ENCODE measurements at regions not wholly inside any gene's neighbourhood (a gene's known extent, or its start where the extent isn't known, plus 50 kb on each side); places are given as distances from the start of the nearest gene placed in this dataset.
"Not testable (repeated sequence)": the region's sequence is repeated elsewhere in the genome, so short reads cannot be mapped to it uniquely, and the experiment has no call there.

DNA sequence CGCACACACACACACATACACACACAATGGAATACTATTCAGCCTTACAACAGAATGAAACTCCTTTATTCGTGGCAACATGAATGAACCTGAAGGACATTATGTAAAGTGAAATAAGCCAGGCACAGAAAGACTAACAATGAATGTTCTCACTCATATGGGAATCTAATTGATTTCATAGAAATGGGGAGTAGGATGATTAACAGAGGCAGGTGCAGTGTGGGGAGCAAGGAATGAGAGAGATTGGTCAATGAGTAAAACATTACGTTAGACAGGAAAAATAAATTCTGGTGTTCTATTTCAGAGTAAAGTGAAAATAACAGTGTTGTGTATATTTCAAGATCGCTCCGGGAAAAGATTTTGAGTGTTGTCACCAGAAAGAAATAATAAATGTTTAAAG, 694.5 kb downstream of the NXPH1 start:
- Histone ChIP-seq H3K36me3 (no peaks in the 10 kb centered on the region), H3K9me3 (no peaks in the 10 kb centered on the region), H3K4me3 (no peak overlapping the region), H3K27me3 (no peaks in the 10 kb centered on the region), H3K4me1 (no peaks in the 10 kb centered on the region), H3K27ac (no peak overlapping the region)
- TF ChIP-seq, protein P1, sequence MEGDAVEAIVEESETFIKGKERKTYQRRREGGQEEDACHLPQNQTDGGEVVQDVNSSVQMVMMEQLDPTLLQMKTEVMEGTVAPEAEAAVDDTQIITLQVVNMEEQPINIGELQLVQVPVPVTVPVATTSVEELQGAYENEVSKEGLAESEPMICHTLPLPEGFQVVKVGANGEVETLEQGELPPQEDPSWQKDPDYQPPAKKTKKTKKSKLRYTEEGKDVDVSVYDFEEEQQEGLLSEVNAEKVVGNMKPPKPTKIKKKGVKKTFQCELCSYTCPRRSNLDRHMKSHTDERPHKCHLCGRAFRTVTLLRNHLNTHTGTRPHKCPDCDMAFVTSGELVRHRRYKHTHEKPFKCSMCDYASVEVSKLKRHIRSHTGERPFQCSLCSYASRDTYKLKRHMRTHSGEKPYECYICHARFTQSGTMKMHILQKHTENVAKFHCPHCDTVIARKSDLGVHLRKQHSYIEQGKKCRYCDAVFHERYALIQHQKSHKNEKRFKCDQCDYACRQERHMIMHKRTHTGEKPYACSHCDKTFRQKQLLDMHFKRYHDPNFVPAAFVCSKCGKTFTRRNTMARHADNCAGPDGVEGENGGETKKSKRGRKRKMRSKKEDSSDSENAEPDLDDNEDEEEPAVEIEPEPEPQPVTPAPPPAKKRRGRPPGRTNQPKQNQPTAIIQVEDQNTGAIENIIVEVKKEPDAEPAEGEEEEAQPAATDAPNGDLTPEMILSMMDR (IDR thresholded peaks at IDR 0.05), result no peak
- DNase-seq (ENCODE audit: low spot score), result no peak

DNA sequence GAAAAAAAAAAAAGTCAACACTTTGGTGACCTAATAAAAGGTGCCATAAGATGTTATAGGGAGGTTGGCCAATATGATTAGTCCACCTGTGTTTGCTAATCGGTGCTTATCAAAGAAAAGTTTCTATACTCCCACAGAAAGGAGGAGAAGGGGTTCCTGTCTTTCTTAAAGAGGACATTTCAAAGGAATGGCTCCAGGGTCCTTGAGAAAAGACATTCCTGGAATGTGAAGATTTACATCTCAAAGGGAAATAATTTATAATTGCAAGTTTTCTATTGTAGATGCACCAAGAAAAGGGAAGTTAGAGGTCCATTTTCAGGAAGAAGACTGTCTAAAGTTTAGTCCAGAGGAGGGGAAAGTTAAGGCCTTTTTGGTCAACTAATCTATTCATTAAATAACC, 715.3 kb downstream of the NXPH1 start:
- Histone ChIP-seq H3K9me3 (no peaks in the 10 kb centered on the region), H3K36me3 (no peaks in the 10 kb centered on the region), H3K27me3 (no peaks in the 10 kb centered on the region), H3K4me3 (no peak overlapping the region), H3K4me1 (no peaks in the 10 kb centered on the region), H3K27ac (no peak overlapping the region)
- DNase-seq (ENCODE audit: low spot score), result no peak
- TF ChIP-seq, protein P1 (IDR thresholded peaks at IDR 0.05), result no peak

GRCh38 chr7:9149499-9150082, 716.2 kb downstream of the NXPH1 start:
- TF ChIP-seq, protein P1 (IDR thresholded peaks at IDR 0.05), result no peak
- DNase-seq (ENCODE audit: low spot score), result no peak

DNA sequence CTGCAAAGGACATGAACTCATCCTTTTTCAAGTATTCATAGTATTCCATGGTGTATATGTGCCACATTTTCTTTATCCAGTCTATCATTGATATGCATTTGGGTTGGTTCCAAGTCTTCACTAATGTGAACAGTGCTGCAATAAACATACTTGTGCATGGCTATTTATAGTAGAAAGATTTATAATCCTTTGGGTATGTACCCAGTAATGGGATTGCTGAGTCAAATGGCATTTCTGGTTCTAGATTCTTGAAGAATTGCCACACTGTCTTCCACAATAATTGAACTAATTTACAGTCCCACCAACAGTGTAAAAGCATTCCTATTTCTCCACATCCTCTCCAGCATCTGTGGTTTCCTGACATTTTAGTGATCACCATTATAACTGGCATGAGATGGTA, 730.3 kb downstream of the NXPH1 start:
- H3K9me3 ChIP-seq; H3K27ac ChIP-seq; H3K27me3 ChIP-seq; DNase-seq (ENCODE audit: low spot score); H3K4me1 ChIP-seq; H3K36me3 ChIP-seq; H3K4me3 ChIP-seq: not testable (repeated sequence)

More at GRCh38 chr7:9149499-9150082, 716.2 kb downstream of the NXPH1 start:
- Histone ChIP-seq H3K27me3 (no peaks in the 10 kb centered on the region), H3K27ac (no peak overlapping the region), H3K36me3 (no peaks in the 10 kb centered on the region), H3K9me3 (no peaks in the 10 kb centered on the region), H3K4me3 (no peak overlapping the region), H3K4me1 (no peaks in the 10 kb centered on the region)

GRCh38 chr7:9175871-9176270, 742.5 kb downstream of the NXPH1 start:
- Histone ChIP-seq H3K4me1 (no peaks in the 10 kb centered on the region), H3K27ac (no peak overlapping the region), H3K27me3 (no peaks in the 10 kb centered on the region), H3K9me3 (no peaks in the 10 kb centered on the region), H3K4me3 (no peak overlapping the region), H3K36me3 (no peaks in the 10 kb centered on the region)
- TF ChIP-seq, protein P1 (IDR thresholded peaks at IDR 0.05), result no peak
- DNase-seq (ENCODE audit: low spot score), result no peak

DNA sequence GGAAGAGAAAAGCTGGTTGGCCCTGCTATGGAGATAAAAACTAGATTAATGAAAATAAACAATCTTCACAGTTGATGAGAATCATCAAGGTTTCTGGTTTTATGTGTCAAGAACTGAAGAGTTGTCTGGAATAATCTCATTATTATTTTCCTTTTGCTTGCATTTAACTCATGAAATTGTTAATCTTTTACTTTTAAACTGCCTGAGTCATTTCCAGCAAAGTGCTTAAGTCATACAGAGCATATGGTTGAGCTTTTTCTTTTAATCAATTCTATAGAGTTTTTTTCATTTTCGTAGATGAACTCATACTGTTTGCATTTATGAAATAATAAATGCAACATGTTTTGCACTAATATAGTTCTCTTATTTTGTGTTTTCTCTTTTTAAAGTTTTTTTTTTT, 747.9 kb downstream of the NXPH1 start:
- H3K36me3 ChIP-seq, result no peaks in the 10 kb centered on the region
- no peaks in the 10 kb centered on the region for H3K9me3 ChIP-seq
- no peak overlapping the region for H3K27ac ChIP-seq
- TF ChIP-seq, protein P1 (IDR thresholded peaks at IDR 0.05), result no peak
- no peaks in the 10 kb centered on the region for H3K4me1 ChIP-seq
- no peak for DNase-seq (ENCODE audit: low spot score)
- H3K27me3 ChIP-seq, result no peaks in the 10 kb centered on the region
- no peak overlapping the region for H3K4me3 ChIP-seq

Data from right atrium auricular region (tissue), 2 donors.